ENCODE measurements at regions not wholly inside any gene's neighbourhood (a gene's known extent, or its start where the extent isn't known, plus 50 kb on each side); places are given as distances from the start of the nearest gene placed in this dataset.

GRCh38 chr13:65584126-65584525 lies 1646.0 kb downstream of the PCDH9 start:
- H3K9me3 Mint-ChIP-seq, result peaks cover 10% of the 10 kb centered on the region; the same call in 2 of the 3 replicates
- H2AFZ ChIP-seq, result no peak overlapping the region
- H3K79me2 ChIP-seq (replicated peaks; ENCODE audit: insufficient read depth), result no peaks in the 10 kb centered on the region
- H3K4me1 ChIP-seq (ENCODE audit: insufficient read depth), result peaks cover 8% of the 10 kb centered on the region
- H3K27me3 Mint-ChIP-seq (ENCODE audit: insufficient read depth, low read depth, poor library complexity), result peaks cover 2% of the 10 kb centered on the region
- DNase-seq (ENCODE audit: low spot score) (peak; percentile 46), ATAC-seq (peak; percentile 59; the same call in 2 of the 3 replicates)
- H4K20me1 ChIP-seq (replicated peaks; ENCODE audit: insufficient read depth), result no peaks in the 10 kb centered on the region
- H3K4me2 ChIP-seq, result no peak overlapping the region
- H3K27me3 ChIP-seq (ENCODE audit: insufficient read depth), result peaks cover 11% of the 10 kb centered on the region; the same call in 1 of the 2 replicates
- 0 out of 3 replicates have a peak, but pooled peaks cover 2% of the 10 kb centered on the region for H3K36me3 Mint-ChIP-seq (ENCODE audit: low read depth)
- H3F3A ChIP-seq (replicated peaks; ENCODE audit: low read depth), result no peaks in the 10 kb centered on the region
- H3K27ac ChIP-seq (ENCODE audit: low read depth), result no peak overlapping the region
- no peak overlapping the region for H3K4me3 Mint-ChIP-seq
- peaks cover 20% of the 10 kb centered on the region for H3K4me1 Mint-ChIP-seq
- no peak overlapping the region for H3K4me3 ChIP-seq
- no peak overlapping the region for H3K27ac Mint-ChIP-seq
- H3K36me3 ChIP-seq (ENCODE audit: insufficient read depth), result no peaks in the 10 kb centered on the region
- TF ChIP-seq ZNF114 (CRISPR knock-in tag; IDR thresholded peaks at IDR 0.05) (no peak), EZH2phosphoT487 (IDR thresholded peaks at IDR 0.05; ENCODE audit: unreplicated experiment) (no peak), POLR2AphosphoS5 (IDR thresholded peaks at IDR 0.05; ENCODE audit: low read depth) (no peak), CREB1 (CRISPR knock-in tag; IDR thresholded peaks at IDR 0.05; ENCODE audit: low read depth) (no peak), ETS1 (IDR thresholded peaks at IDR 0.05) (no peak), EZH2 (IDR thresholded peaks at IDR 0.05; ENCODE audit: low read depth, unreplicated experiment) (no peak), STAT1 (IDR thresholded peaks at IDR 0.05; ENCODE audit: unreplicated experiment) (no peak), ZNF331 (CRISPR knock-in tag; IDR thresholded peaks at IDR 0.05; ENCODE audit: low read depth) (no peak), JUNB (IDR thresholded peaks at IDR 0.05; ENCODE audit: unreplicated experiment) (no peak), NANOG (IDR thresholded peaks at IDR 0.05; ENCODE audit: borderline replicate concordance) (no peak), ZNF462 (CRISPR knock-in tag; IDR thresholded peaks at IDR 0.05) (no peak)
- TF ChIP-seq, protein P1, sequence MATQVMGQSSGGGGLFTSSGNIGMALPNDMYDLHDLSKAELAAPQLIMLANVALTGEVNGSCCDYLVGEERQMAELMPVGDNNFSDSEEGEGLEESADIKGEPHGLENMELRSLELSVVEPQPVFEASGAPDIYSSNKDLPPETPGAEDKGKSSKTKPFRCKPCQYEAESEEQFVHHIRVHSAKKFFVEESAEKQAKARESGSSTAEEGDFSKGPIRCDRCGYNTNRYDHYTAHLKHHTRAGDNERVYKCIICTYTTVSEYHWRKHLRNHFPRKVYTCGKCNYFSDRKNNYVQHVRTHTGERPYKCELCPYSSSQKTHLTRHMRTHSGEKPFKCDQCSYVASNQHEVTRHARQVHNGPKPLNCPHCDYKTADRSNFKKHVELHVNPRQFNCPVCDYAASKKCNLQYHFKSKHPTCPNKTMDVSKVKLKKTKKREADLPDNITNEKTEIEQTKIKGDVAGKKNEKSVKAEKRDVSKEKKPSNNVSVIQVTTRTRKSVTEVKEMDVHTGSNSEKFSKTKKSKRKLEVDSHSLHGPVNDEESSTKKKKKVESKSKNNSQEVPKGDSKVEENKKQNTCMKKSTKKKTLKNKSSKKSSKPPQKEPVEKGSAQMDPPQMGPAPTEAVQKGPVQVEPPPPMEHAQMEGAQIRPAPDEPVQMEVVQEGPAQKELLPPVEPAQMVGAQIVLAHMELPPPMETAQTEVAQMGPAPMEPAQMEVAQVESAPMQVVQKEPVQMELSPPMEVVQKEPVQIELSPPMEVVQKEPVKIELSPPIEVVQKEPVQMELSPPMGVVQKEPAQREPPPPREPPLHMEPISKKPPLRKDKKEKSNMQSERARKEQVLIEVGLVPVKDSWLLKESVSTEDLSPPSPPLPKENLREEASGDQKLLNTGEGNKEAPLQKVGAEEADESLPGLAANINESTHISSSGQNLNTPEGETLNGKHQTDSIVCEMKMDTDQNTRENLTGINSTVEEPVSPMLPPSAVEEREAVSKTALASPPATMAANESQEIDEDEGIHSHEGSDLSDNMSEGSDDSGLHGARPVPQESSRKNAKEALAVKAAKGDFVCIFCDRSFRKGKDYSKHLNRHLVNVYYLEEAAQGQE (IDR thresholded peaks at IDR 0.05; ENCODE audit: unreplicated experiment), result no peak
- no peaks in the 10 kb centered on the region for H3K9me2 ChIP-seq (ENCODE audit: insufficient read depth)

Measured in GM23338 (cell line).